ENCODE measurements at regions not wholly inside any gene's neighbourhood (a gene's known extent, or its start where the extent isn't known, plus 50 kb on each side); places are given as distances from the start of the nearest gene placed in this dataset.

GRCh38 chr4:188455062-188455752 is 316.0 kb downstream of the TRIML1 start:
- no peak overlapping the region for H3K4me3 ChIP-seq (ENCODE audit: low read depth, poor library complexity, severe bottlenecking)
- DNase-seq (ENCODE audit: low spot score in 2 of 2): no peak
- TF ChIP-seq CTCF (IDR thresholded peaks at IDR 0.05) (no peak), POLR2A (IDR thresholded peaks at IDR 0.05) (no peak)
- WGBS, 2 donors: 81 to 84% methylated on average over 6 of the region's 6 CpGs
- intact Hi-C loops (cut with DNase I; ENCODE audit: low total_unique reads): no loop called here

- DNase-seq (ENCODE audit: low spot score in 2 of 2): no peak
- intact Hi-C loops (cut with DNase I; ENCODE audit: low total_unique reads): no loop called here
- TF ChIP-seq POLR2A (IDR thresholded peaks at IDR 0.05) (no peak), CTCF (IDR thresholded peaks at IDR 0.05) (no peak)
- H3K4me3 ChIP-seq (ENCODE audit: low read depth, poor library complexity, severe bottlenecking): no peak overlapping the region
- WGBS, 2 donors: 30 to 47% methylated on average over 1 of the region's 1 CpG
Observed at GRCh38 chr4:188459381-188459780, 320.1 kb downstream of the TRIML1 start.

- TF ChIP-seq POLR2A (IDR thresholded peaks at IDR 0.05) (no peak), CTCF (IDR thresholded peaks at IDR 0.05) (no peak)
- 45 to 81% methylated on average over 2 of the region's 2 CpGs for WGBS, 2 donors
- no peak overlapping the region for H3K4me3 ChIP-seq (ENCODE audit: low read depth, poor library complexity, severe bottlenecking)
- DNase-seq (ENCODE audit: low spot score in 2 of 2): no peak
- intact Hi-C loops (cut with DNase I; ENCODE audit: low total_unique reads): no loop called here
Observed at GRCh38 chr4:188463909-188464308, 324.7 kb downstream of the TRIML1 start.

GRCh38 chr4:188466001-188466400 is 326.8 kb downstream of the TRIML1 start:
- H3K4me3 ChIP-seq (ENCODE audit: low read depth, poor library complexity, severe bottlenecking): no peak overlapping the region
- TF ChIP-seq POLR2A (IDR thresholded peaks at IDR 0.05) (no peak), CTCF (IDR thresholded peaks at IDR 0.05) (no peak)
- intact Hi-C loops (cut with DNase I; ENCODE audit: low total_unique reads): no loop called here
- no peak for DNase-seq (ENCODE audit: low spot score in 2 of 2)
- WGBS, 2 donors: 20 to 29% methylated on average over 1 of the region's 1 CpG

- 67 to 75% methylated on average over 5 of the region's 5 CpGs for WGBS, 2 donors
- H3K4me3 ChIP-seq (ENCODE audit: low read depth, poor library complexity, severe bottlenecking): no peak overlapping the region
- TF ChIP-seq POLR2A (IDR thresholded peaks at IDR 0.05): no peak
- TF ChIP-seq CTCF (IDR thresholded peaks at IDR 0.05): no peak
- no peak for DNase-seq (ENCODE audit: low spot score in 2 of 2)
- intact Hi-C loops (cut with DNase I; ENCODE audit: low total_unique reads): no loop called here
Observed at GRCh38 chr4:188484256-188484655, 345.0 kb downstream of the TRIML1 start.

GRCh38 chr4:188485906-188486305 is 346.7 kb downstream of the TRIML1 start:
- TF ChIP-seq CTCF (IDR thresholded peaks at IDR 0.05) (no peak), POLR2A (IDR thresholded peaks at IDR 0.05) (no peak)
- H3K4me3 ChIP-seq (ENCODE audit: low read depth, poor library complexity, severe bottlenecking): no peak overlapping the region
- no peak for DNase-seq (ENCODE audit: low spot score in 2 of 2)
- WGBS, 2 donors: 64 to 70% methylated on average over 5 of the region's 5 CpGs
- intact Hi-C loops (cut with DNase I; ENCODE audit: low total_unique reads): no loop called here

Measured in lower leg skin (tissue), 4 donors.